ENCODE measurements at regions not wholly inside any gene's neighbourhood (a gene's known extent, or its start where the extent isn't known, plus 50 kb on each side); places are given as distances from the start of the nearest gene placed in this dataset.

DNA sequence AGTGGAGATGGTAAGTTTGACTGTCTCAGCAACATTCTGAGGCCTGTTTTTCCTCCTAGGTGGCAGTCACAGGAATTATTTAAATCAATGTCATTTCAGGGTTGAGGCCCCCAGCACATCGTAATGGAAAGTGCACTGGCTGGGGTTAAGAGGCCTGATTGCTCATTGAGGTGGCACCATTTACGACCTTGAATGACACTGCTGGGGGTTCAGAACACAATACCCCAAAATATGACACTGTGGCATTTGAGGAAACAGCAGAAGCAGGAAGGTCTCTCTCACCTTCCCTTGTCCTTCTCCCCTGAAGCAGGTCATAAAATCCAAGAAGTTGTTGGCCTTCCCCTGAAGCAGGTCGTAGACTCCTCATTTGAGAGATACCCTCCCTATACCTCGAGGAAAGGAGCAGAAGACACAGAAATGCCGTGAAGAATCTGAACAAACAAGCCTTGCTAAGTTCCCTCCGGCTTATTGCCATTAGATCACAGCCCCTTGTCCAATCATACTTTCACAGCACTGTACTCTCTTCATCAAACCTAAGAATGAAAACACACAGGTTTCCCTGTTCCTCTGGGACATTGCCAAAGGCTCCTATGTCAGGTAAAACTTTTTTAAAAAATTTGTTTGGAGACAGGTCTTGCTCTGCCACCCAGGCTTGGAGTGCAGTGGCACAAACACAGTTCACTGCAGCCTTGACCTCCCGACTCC, 71.3 kb downstream of the S1PR1 start:
- H3K4me2 ChIP-seq, result no peak overlapping the region
- peaks cover 49% of the 10 kb centered on the region for H3K4me1 Mint-ChIP-seq
- H2AFZ ChIP-seq (replicated peaks), result no peak overlapping the region
- H3K4me1 ChIP-seq, result peaks cover 3% of the 10 kb centered on the region
- peak overlapping the region; percentile 50 for H3K27ac Mint-ChIP-seq
- H3K27me3 ChIP-seq, result peaks cover 29% of the 10 kb centered on the region
- H3K79me2 ChIP-seq (ENCODE audit: low read depth), result no peaks in the 10 kb centered on the region
- H3K9ac ChIP-seq, result no peak overlapping the region
- no peaks in the 10 kb centered on the region for H3K9me3 ChIP-seq (ENCODE audit: low read depth)
- DNase-seq (ENCODE audit: low spot score), result no peak
- no peak overlapping the region for H3K4me3 ChIP-seq
- no peaks in the 10 kb centered on the region for H3F3A ChIP-seq (ENCODE audit: low read depth)
- no peak for TF ChIP-seq EZH2phosphoT487 (IDR thresholded peaks at IDR 0.05)
- TF ChIP-seq EZH2 (IDR thresholded peaks at IDR 0.05), result no peak
- TF ChIP-seq, protein P1, sequence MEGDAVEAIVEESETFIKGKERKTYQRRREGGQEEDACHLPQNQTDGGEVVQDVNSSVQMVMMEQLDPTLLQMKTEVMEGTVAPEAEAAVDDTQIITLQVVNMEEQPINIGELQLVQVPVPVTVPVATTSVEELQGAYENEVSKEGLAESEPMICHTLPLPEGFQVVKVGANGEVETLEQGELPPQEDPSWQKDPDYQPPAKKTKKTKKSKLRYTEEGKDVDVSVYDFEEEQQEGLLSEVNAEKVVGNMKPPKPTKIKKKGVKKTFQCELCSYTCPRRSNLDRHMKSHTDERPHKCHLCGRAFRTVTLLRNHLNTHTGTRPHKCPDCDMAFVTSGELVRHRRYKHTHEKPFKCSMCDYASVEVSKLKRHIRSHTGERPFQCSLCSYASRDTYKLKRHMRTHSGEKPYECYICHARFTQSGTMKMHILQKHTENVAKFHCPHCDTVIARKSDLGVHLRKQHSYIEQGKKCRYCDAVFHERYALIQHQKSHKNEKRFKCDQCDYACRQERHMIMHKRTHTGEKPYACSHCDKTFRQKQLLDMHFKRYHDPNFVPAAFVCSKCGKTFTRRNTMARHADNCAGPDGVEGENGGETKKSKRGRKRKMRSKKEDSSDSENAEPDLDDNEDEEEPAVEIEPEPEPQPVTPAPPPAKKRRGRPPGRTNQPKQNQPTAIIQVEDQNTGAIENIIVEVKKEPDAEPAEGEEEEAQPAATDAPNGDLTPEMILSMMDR (IDR thresholded peaks at IDR 0.05), result no peak
- H3K36me3 Mint-ChIP-seq, result peaks cover 6% of the 10 kb centered on the region
- H4K20me1 ChIP-seq (ENCODE audit: low read depth), result no peaks in the 10 kb centered on the region
- H3K36me3 ChIP-seq, result no peaks in the 10 kb centered on the region
- peaks cover 12% of the 10 kb centered on the region for H3K27me3 Mint-ChIP-seq (ENCODE audit: insufficient read depth, low read depth)
- peaks cover 24% of the 10 kb centered on the region for H3K9me3 Mint-ChIP-seq
- H3K27ac ChIP-seq, result no peak overlapping the region
- H3K4me3 Mint-ChIP-seq, result peak overlapping the region; percentile 28

DNA sequence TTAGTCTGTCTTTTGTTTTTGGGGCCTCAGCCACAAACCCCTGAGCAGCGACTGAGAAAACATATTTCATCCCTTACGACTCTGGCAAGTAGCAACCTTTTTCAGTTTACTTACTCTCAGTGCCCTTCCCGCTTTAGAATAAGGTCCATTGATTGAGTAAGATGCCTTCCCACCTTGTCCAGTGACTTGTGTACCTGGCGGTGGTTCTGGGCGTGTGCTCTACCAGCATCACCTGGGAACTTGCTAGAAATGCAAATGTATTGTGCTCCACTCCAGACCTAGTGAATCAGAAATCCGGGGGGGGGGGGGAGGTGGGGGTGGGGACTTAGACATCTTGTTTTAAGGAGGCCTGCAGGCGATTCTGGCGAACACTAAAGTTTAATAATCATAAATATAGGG, 72.1 kb downstream of the S1PR1 start:
- Mint-ChIP-seq H3K27ac (peak overlapping the region; percentile 98), H3K9me3 (peaks cover 31% of the 10 kb centered on the region), H3K4me3 (peak overlapping the region; percentile 86), H3K4me1 (peaks cover 49% of the 10 kb centered on the region), H3K36me3 (peaks cover 6% of the 10 kb centered on the region), H3K27me3 (ENCODE audit: insufficient read depth, low read depth) (peaks cover 12% of the 10 kb centered on the region)
- peak overlapping the region; percentile 99 for H3K4me2 ChIP-seq
- no peaks in the 10 kb centered on the region for H3K9me3 ChIP-seq (ENCODE audit: low read depth)
- DNase-seq (ENCODE audit: low spot score), result no peak
- no peaks in the 10 kb centered on the region for H3K79me2 ChIP-seq (ENCODE audit: low read depth)
- no peak overlapping the region for H3K9ac ChIP-seq
- peaks cover 29% of the 10 kb centered on the region for H3K27me3 ChIP-seq
- peak overlapping the region; percentile 60 for H3K4me3 ChIP-seq
- H3K4me1 ChIP-seq, result peaks cover 3% of the 10 kb centered on the region
- TF ChIP-seq, protein P1 (IDR thresholded peaks at IDR 0.05), result no peak
- TF ChIP-seq EZH2 (IDR thresholded peaks at IDR 0.05) (no peak), EZH2phosphoT487 (IDR thresholded peaks at IDR 0.05) (no peak)
- H3F3A ChIP-seq (ENCODE audit: low read depth), result no peaks in the 10 kb centered on the region
- H3K36me3 ChIP-seq, result no peaks in the 10 kb centered on the region
- H3K27ac ChIP-seq, result no peak overlapping the region
- no peaks in the 10 kb centered on the region for H4K20me1 ChIP-seq (ENCODE audit: low read depth)
- H2AFZ ChIP-seq (replicated peaks), result peak overlapping the region; percentile 95

DNA sequence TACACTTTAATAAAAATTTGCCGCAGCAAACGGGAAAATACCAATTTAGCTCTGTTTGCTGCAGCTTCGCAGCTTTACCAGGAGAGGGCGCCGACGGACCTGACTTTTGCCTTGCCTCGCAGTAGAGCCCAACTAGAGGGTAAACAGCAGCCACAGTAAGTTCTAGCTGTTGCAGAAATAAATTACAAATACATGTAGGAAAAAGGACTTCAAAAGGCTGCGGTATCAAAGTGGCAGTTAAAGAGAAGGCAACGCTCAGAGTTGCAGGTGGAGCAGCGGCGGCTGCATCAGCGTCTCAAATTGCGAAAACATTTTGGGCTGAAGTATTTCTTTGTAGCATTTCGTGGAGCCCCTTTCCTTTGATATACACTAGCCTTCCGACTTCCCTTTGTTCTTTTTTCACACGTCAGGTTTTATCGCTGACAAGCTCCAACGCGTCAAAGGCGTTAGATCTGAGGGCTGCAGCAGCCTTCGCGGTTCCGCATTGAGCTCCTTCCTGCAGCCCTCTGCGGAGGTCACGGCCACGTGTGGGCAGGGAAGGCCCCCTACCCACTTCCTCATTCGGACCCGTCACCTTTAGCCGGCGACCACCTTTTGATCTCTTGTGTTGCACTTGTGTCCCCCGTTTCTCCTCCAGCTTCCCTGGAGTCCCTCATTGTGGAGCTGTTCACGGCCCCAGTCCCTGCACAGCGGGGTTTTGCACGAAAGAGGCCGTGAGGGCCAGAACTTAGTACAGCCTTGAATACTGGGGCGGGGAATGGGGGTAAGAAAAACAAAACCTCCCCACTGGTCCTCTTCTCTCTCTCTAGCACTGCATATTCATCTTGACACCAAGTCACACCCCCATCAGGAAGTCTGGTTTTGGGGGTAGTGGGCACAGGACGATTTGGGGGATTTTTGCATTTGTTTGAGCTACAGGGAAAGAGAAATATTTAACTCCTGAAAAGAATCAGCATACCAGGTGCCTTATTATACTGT, 72.8 kb downstream of the S1PR1 start:
- Histone ChIP-seq H3K27ac (no peak overlapping the region), H3K36me3 (no peaks in the 10 kb centered on the region), H3K4me2 (peak overlapping the region; percentile 99), H4K20me1 (ENCODE audit: low read depth) (no peaks in the 10 kb centered on the region), H3K27me3 (peaks cover 29% of the 10 kb centered on the region), H3F3A (ENCODE audit: low read depth) (no peaks in the 10 kb centered on the region), H3K9ac (no peak overlapping the region), H3K79me2 (ENCODE audit: low read depth) (no peaks in the 10 kb centered on the region), H3K4me1 (peaks cover 3% of the 10 kb centered on the region), H2AFZ (replicated peaks) (peak overlapping the region; percentile 95), H3K4me3 (peak overlapping the region; percentile 60), H3K9me3 (ENCODE audit: low read depth) (no peaks in the 10 kb centered on the region)
- H3K9me3 Mint-ChIP-seq, result peaks cover 29% of the 10 kb centered on the region
- H3K4me3 Mint-ChIP-seq, result peak overlapping the region; percentile 86
- H3K27me3 Mint-ChIP-seq (ENCODE audit: insufficient read depth, low read depth), result peaks cover 12% of the 10 kb centered on the region
- H3K4me1 Mint-ChIP-seq, result peaks cover 52% of the 10 kb centered on the region
- TF ChIP-seq EZH2 (IDR thresholded peaks at IDR 0.05), result no peak
- TF ChIP-seq, protein P1 (IDR thresholded peaks at IDR 0.05), result peak; percentile 95
- DNase-seq (ENCODE audit: low spot score), result peak; percentile 71
- peaks cover 6% of the 10 kb centered on the region for H3K36me3 Mint-ChIP-seq
- peak overlapping the region; percentile 86 for H3K27ac Mint-ChIP-seq

All from neural progenitor cell (in vitro differentiated cells).